ENCODE measurements at regions not wholly inside any gene's neighbourhood (a gene's known extent, or its start where the extent isn't known, plus 50 kb on each side); places are given as distances from the start of the nearest gene placed in this dataset.
A peak's percentile ranks its signal among the peaks of the same experiment; 100 is the strongest.
"Not testable (repeated sequence)": the region's sequence is repeated elsewhere in the genome, so short reads cannot be mapped to it uniquely, and the experiment has no call there.

GRCh38 chr9:113705306-113705927 is 170.7 kb upstream of the ZNF618 start:
- no peak for DNase-seq

- DNase-seq, result no peak
These were observed 170.1 kb upstream of the ZNF618 start for GRCh38 chr9:113705928-113706519.

GRCh38 chr9:113707953-113708695 is 168.0 kb upstream of the ZNF618 start:
- no peak for DNase-seq

GRCh38 chr9:113708821-113709713 is 167.0 kb upstream of the ZNF618 start:
- no peak for DNase-seq

GRCh38 chr9:113709721-113710120 is 166.4 kb upstream of the ZNF618 start:
- no peak for DNase-seq

GRCh38 chr9:113711251-113711650 is 164.9 kb upstream of the ZNF618 start:
- no peak for DNase-seq

GRCh38 chr9:113712053-113712452 is 164.1 kb upstream of the ZNF618 start:
- no peak for DNase-seq

GRCh38 chr9:113715086-113715485 is 161.0 kb upstream of the ZNF618 start:
- DNase-seq, result no peak

GRCh38 chr9:113719919-113720318 is 156.2 kb upstream of the ZNF618 start:
- no peak for DNase-seq

GRCh38 chr9:113720495-113720894 is 155.6 kb upstream of the ZNF618 start:
- DNase-seq, result no peak

GRCh38 chr9:113721856-113722255 is 154.3 kb upstream of the ZNF618 start:
- DNase-seq, result no peak

- no peak for DNase-seq
These were observed 151.9 kb upstream of the ZNF618 start for GRCh38 chr9:113724202-113724601.

- DNase-seq, result no peak
These were observed 147.1 kb upstream of the ZNF618 start for GRCh38 chr9:113728989-113729388.

GRCh38 chr9:113734826-113735225 is 141.3 kb upstream of the ZNF618 start:
- DNase-seq, result no peak

GRCh38 chr9:113737517-113738271 is 138.4 kb upstream of the ZNF618 start:
- DNase-seq, result peak; percentile 30

GRCh38 chr9:113738496-113738892 is 137.6 kb upstream of the ZNF618 start:
- no peak for DNase-seq

GRCh38 chr9:113738893-113739604 is 137.1 kb upstream of the ZNF618 start:
- no peak for DNase-seq

GRCh38 chr9:113739605-113740507 is 136.3 kb upstream of the ZNF618 start:
- DNase-seq, result not testable (repeated sequence)

GRCh38 chr9:113740508-113741500 is 135.3 kb upstream of the ZNF618 start:
- not testable (repeated sequence) for DNase-seq
